Mesendoderm (in vitro differentiated cells): ENCODE measurements at regions not wholly inside any gene's neighbourhood (a gene's known extent, or its start where the extent isn't known, plus 50 kb on each side); places are given as distances from the start of the nearest gene placed in this dataset.

Experiments used
- DNase-seq: peaks from one replicate; pipeline ENCODE4 v3.0.0; 2013
- H2AK5ac ChIP-seq: 2 replicates; pipeline ENCODE4 v1.6.1; 2013; ENCODE audit warnings: low read length, inconsistent platforms
- H2BK120ac ChIP-seq: 2 replicates; pipeline ENCODE4 v1.6.1; 2013; ENCODE audit warnings: low read depth, mild to moderate bottlenecking, low read length, moderate library complexity, mixed read lengths
- H2BK15ac ChIP-seq: replicated peaks from 2 replicates; pipeline ENCODE4 v1.6.1; 2013; ENCODE audit warnings: low read depth, mild to moderate bottlenecking, moderate library complexity
- H2BK5ac ChIP-seq: 2 replicates; pipeline ENCODE4 v1.6.1; 2013; ENCODE audit warnings: low read length, inconsistent platforms
- H3K18ac ChIP-seq: 2 replicates; pipeline ENCODE4 v1.6.1; 2013; ENCODE audit warnings: mild to moderate bottlenecking, low read length, mixed read lengths
- H3K23ac ChIP-seq: one replicate; pipeline ENCODE4 v1.6.1; 2013; ENCODE audit warnings: low read length
- H3K27ac ChIP-seq: 2 replicates; pipeline ENCODE4 v1.5.1; 2013; ENCODE audit warnings: low read depth, mild to moderate bottlenecking, inconsistent platforms, low read length, moderate library complexity
- H3K27me3 ChIP-seq: 2 replicates; pipeline ENCODE4 v1.6.1; 2013; ENCODE audit warnings: low read length, control low read depth, mild to moderate bottlenecking, inconsistent platforms; ENCODE audit not compliant: insufficient read depth, poor library complexity
- H3K36me3 ChIP-seq: 2 replicates; pipeline ENCODE4 v1.6.1; 2013; ENCODE audit warnings: low read length, inconsistent platforms; ENCODE audit not compliant: control insufficient read depth, insufficient read depth
- H3K4ac ChIP-seq: one replicate; pipeline ENCODE4 v1.6.1; 2013; ENCODE audit warnings: low read depth, mild to moderate bottlenecking, low read length, moderate library complexity
- H3K4me1 ChIP-seq: 2 replicates; pipeline ENCODE4 v1.6.1; 2013; ENCODE audit warnings: low read depth, low read length, inconsistent platforms; ENCODE audit not compliant: control insufficient read depth
- H3K4me2 ChIP-seq: 2 replicates; pipeline ENCODE4 v1.6.1; 2013; ENCODE audit warnings: low read length
- H3K4me3 ChIP-seq: 2 replicates; pipeline ENCODE4 v1.5.1; 2013; ENCODE audit warnings: mild to moderate bottlenecking, low read length
- H3K56ac ChIP-seq: one replicate; pipeline ENCODE4 v1.6.1; 2013; ENCODE audit warnings: low read length
- H3K79me1 ChIP-seq: 2 replicates; pipeline ENCODE4 v1.6.1; 2013; ENCODE audit warnings: low read length, inconsistent platforms
- H3K79me2 ChIP-seq: 2 replicates; pipeline ENCODE4 v1.6.1; 2013; ENCODE audit warnings: mild to moderate bottlenecking, low read length; ENCODE audit not compliant: control insufficient read depth, insufficient read depth
- H3K9ac ChIP-seq: 2 replicates; pipeline ENCODE4 v1.6.1; 2013; ENCODE audit warnings: low read length, inconsistent platforms
- H4K5ac ChIP-seq: one replicate; pipeline ENCODE4 v1.6.1; 2013; ENCODE audit warnings: low read length
- H4K8ac ChIP-seq: one replicate; pipeline ENCODE4 v1.6.1; 2013; ENCODE audit warnings: low read depth, mild to moderate bottlenecking, control low read depth, low read length, moderate library complexity
- WGBS: extraction: QIAGEN DNeasy Blood & Tissue Kit; methylation state at CpG from one replicate; pipeline ENCODE4 v1.1.7; 2013; ENCODE audit warnings: low lambda C conversion rate, missing lambda C conversion rate; ENCODE audit not compliant: insufficient coverage; ENCODE audit errors: extremely low coverage; 5-methylcytosine and 5-hydroxymethylcytosine counted together

GRCh38 chr15:47293466-47294162 is 423.7 kb upstream of the SEMA6D start:
- Histone ChIP-seq H4K8ac (no peak overlapping the region), H3K27me3 (no peaks in the 10 kb centered on the region), H3K9ac (no peak overlapping the region), H3K79me2 (no peaks in the 10 kb centered on the region), H2BK5ac (no peak overlapping the region), H3K79me1 (no peaks in the 10 kb centered on the region), H3K4me2 (no peak overlapping the region), H2BK15ac (no peak overlapping the region), H3K27ac (no peak overlapping the region), H4K5ac (no peak overlapping the region), H3K36me3 (no peaks in the 10 kb centered on the region), H3K23ac (no peak overlapping the region), H2BK120ac (no peak overlapping the region), H2AK5ac (no peak overlapping the region), H3K4me3 (no peak overlapping the region), H3K4ac (no peak overlapping the region), H3K18ac (no peak overlapping the region), H3K4me1 (no peaks in the 10 kb centered on the region), H3K56ac (no peak overlapping the region)
- no CpG with 5 or more reads among the region's 6 CpGs for WGBS
- no peak for DNase-seq

DNA sequence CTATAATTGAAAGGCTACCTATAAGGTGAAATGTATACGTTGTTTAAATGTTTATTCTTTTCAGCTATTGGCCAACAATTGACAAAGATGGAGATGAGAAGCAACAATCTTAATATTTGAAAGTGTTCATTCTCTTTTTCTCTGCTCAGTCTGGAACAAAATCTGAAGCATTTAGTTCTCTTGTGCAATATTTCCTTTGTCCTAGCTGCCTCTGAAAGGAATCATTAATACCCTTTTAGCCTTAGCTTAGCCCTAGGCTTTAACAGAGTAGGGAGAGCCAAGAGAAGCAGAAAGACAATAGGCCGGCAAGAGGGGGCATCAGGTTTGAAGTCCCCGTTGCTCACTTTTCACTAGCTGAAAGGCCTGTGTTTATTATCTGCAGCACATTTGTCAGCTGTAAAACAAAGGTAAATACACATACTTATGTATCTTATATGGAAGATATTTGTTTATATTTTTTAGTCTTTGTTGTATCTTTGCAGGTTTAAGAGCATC is 422.5 kb upstream of the SEMA6D start:
- Histone ChIP-seq H2BK5ac (no peak overlapping the region), H3K4ac (no peak overlapping the region), H3K18ac (no peak overlapping the region), H4K8ac (no peak overlapping the region), H2AK5ac (no peak overlapping the region), H3K9ac (no peak overlapping the region), H3K27ac (no peak overlapping the region), H3K23ac (no peak overlapping the region), H3K4me1 (no peaks in the 10 kb centered on the region), H3K56ac (no peak overlapping the region), H3K79me2 (no peaks in the 10 kb centered on the region), H2BK15ac (no peak overlapping the region), H3K4me2 (no peak overlapping the region), H3K4me3 (no peak overlapping the region), H3K27me3 (no peaks in the 10 kb centered on the region), H3K79me1 (no peaks in the 10 kb centered on the region), H3K36me3 (no peaks in the 10 kb centered on the region), H4K5ac (no peak overlapping the region), H2BK120ac (no peak overlapping the region)
- DNase-seq: no peak
- no CpG with 5 or more reads among the region's 3 CpGs for WGBS

DNA sequence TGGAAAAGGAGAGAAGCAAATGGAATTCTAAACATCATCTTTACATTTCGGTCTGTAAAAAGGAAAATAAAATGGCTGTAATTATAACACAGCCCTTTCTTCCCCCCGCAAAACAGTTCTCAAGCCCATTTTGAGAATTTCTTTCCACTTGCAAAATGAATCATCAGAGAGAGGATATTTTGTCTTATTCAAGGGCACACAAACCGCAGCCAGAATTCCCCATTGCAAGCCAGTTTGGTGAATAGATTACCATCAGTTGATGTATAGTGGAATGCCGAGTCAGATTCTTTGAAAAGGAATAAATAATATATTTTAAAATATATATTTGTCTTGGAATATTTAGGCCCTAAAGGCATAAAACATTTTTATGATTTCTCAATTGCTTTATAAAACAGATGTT is 420.4 kb upstream of the SEMA6D start:
- no peaks in the 10 kb centered on the region for H3K36me3 ChIP-seq
- H3K9ac ChIP-seq: no peak overlapping the region
- no peaks in the 10 kb centered on the region for H3K79me1 ChIP-seq
- no peak for DNase-seq
- no peak overlapping the region for H4K5ac ChIP-seq
- no CpG with 5 or more reads among the region's 4 CpGs for WGBS
- no peak overlapping the region for H2AK5ac ChIP-seq
- H3K18ac ChIP-seq: no peak overlapping the region
- no peak overlapping the region for H3K56ac ChIP-seq
- no peak overlapping the region for H2BK5ac ChIP-seq
- no peak overlapping the region for H3K27ac ChIP-seq
- H3K23ac ChIP-seq: no peak overlapping the region
- H2BK120ac ChIP-seq: no peak overlapping the region
- no peak overlapping the region for H4K8ac ChIP-seq
- no peak overlapping the region for H3K4me2 ChIP-seq
- no peaks in the 10 kb centered on the region for H3K27me3 ChIP-seq
- no peak overlapping the region for H3K4ac ChIP-seq
- H3K4me3 ChIP-seq: no peak overlapping the region
- H3K4me1 ChIP-seq: no peaks in the 10 kb centered on the region
- no peak overlapping the region for H2BK15ac ChIP-seq
- no peaks in the 10 kb centered on the region for H3K79me2 ChIP-seq

GRCh38 chr15:47299846-47300434 is 417.4 kb upstream of the SEMA6D start:
- Histone ChIP-seq H3K79me1 (no peaks in the 10 kb centered on the region), H3K36me3 (no peaks in the 10 kb centered on the region), H3K27me3 (no peaks in the 10 kb centered on the region), H2BK120ac (no peak overlapping the region), H3K4me2 (no peak overlapping the region), H3K18ac (no peak overlapping the region), H3K4me3 (no peak overlapping the region), H2AK5ac (no peak overlapping the region), H3K4ac (no peak overlapping the region), H4K5ac (no peak overlapping the region), H3K27ac (no peak overlapping the region), H3K79me2 (no peaks in the 10 kb centered on the region), H2BK15ac (no peak overlapping the region), H3K9ac (no peak overlapping the region), H3K23ac (no peak overlapping the region), H4K8ac (no peak overlapping the region), H3K4me1 (no peaks in the 10 kb centered on the region), H3K56ac (no peak overlapping the region), H2BK5ac (no peak overlapping the region)
- DNase-seq: no peak
- WGBS: no CpG with 5 or more reads among the region's 5 CpGs

DNA sequence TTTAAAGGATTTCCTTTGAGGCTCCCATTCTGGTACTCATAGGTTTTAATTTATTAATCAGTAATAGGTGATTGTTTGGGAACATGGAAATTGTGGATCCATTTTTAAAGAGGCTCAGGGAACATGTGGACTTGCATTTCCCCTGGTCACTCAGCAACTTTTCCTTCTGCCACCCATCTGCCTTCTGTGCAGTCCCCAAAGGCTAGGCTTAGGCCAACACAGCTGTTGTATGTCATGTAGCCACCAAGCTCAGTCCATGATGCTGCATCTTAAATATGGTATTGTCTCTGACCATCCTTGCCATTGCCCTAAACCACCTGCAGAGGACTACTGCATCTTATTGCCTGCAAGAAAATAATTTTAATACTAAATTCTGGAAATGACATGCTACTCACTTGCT is 416.7 kb upstream of the SEMA6D start:
- H3K36me3 ChIP-seq: no peaks in the 10 kb centered on the region
- H3K4me2 ChIP-seq: no peak overlapping the region
- H3K18ac ChIP-seq: no peak overlapping the region
- H3K56ac ChIP-seq: no peak overlapping the region
- no peak for DNase-seq
- no peaks in the 10 kb centered on the region for H3K79me2 ChIP-seq
- no peak overlapping the region for H2BK120ac ChIP-seq
- no peaks in the 10 kb centered on the region for H3K4me1 ChIP-seq
- no peak overlapping the region for H3K4me3 ChIP-seq
- H3K4ac ChIP-seq: no peak overlapping the region
- no peak overlapping the region for H2BK15ac ChIP-seq
- no peak overlapping the region for H2BK5ac ChIP-seq
- H4K5ac ChIP-seq: no peak overlapping the region
- H3K79me1 ChIP-seq: no peaks in the 10 kb centered on the region
- H3K27me3 ChIP-seq: no peaks in the 10 kb centered on the region
- H2AK5ac ChIP-seq: no peak overlapping the region
- H3K27ac ChIP-seq: no peak overlapping the region
- no peak overlapping the region for H4K8ac ChIP-seq
- no peak overlapping the region for H3K9ac ChIP-seq
- H3K23ac ChIP-seq: no peak overlapping the region

GRCh38 chr15:47301481-47301880 is 415.8 kb upstream of the SEMA6D start:
- Histone ChIP-seq H2AK5ac (no peak overlapping the region), H3K56ac (no peak overlapping the region), H2BK120ac (no peak overlapping the region), H3K4me1 (no peaks in the 10 kb centered on the region), H2BK5ac (no peak overlapping the region), H3K79me1 (no peaks in the 10 kb centered on the region), H3K27me3 (no peaks in the 10 kb centered on the region), H4K5ac (no peak overlapping the region), H3K4me3 (no peak overlapping the region), H2BK15ac (no peak overlapping the region), H3K4ac (no peak overlapping the region), H3K79me2 (no peaks in the 10 kb centered on the region), H3K27ac (no peak overlapping the region), H3K9ac (no peak overlapping the region), H4K8ac (no peak overlapping the region), H3K23ac (no peak overlapping the region), H3K18ac (no peak overlapping the region), H3K4me2 (no peak overlapping the region), H3K36me3 (no peaks in the 10 kb centered on the region)
- DNase-seq: no peak
- no CpG with 5 or more reads among the region's 3 CpGs for WGBS
